GM18907 (cell line): ENCODE measurements at regions not wholly inside any gene's neighbourhood (a gene's known extent, or its start where the extent isn't known, plus 50 kb on each side); places are given as distances from the start of the nearest gene placed in this dataset.
"Not testable (repeated sequence)": the region's sequence is repeated elsewhere in the genome, so short reads cannot be mapped to it uniquely, and the experiment has no call there.

Experiments used
- ATAC-seq: cut with Tn5 transposase; IDR thresholded peaks from one replicate; pipeline ENCODE4 v1.9.1; 2021; ENCODE audit warnings: mild to moderate bottlenecking, moderate library complexity; ENCODE audit not compliant: unreplicated experiment

GRCh38 chr5:36778336-36778735, 98.2 kb upstream of the NIPBL start:
- ATAC-seq = no peak

- not testable (repeated sequence) for ATAC-seq
Observed at GRCh38 chr5:36782612-36783011, 94.0 kb upstream of the NIPBL start.

- no peak for ATAC-seq
Observed at GRCh38 chr5:36786448-36787012, 90.0 kb upstream of the NIPBL start.

GRCh38 chr5:36787365-36788093, 89.0 kb upstream of the NIPBL start:
- no peak for ATAC-seq

GRCh38 chr5:36790847-36791246, 85.7 kb upstream of the NIPBL start:
- ATAC-seq = no peak

GRCh38 chr5:36792560-36793180, 83.9 kb upstream of the NIPBL start:
- ATAC-seq = no peak

GRCh38 chr5:36795366-36795765, 81.2 kb upstream of the NIPBL start:
- no peak for ATAC-seq

- ATAC-seq = no peak
Observed at GRCh38 chr5:36796155-36796554, 80.4 kb upstream of the NIPBL start.

GRCh38 chr5:36801523-36801922, 75.0 kb upstream of the NIPBL start:
- no peak for ATAC-seq

- ATAC-seq = no peak
Observed at GRCh38 chr5:36802187-36802586, 74.4 kb upstream of the NIPBL start.

- not testable (repeated sequence) for ATAC-seq
Observed at GRCh38 chr5:36813249-36813648, 63.3 kb upstream of the NIPBL start.

- no peak for ATAC-seq
Observed at GRCh38 chr5:36815871-36816270, 60.7 kb upstream of the NIPBL start.

GRCh38 chr5:36820900-36821299, 55.7 kb upstream of the NIPBL start:
- no peak for ATAC-seq

- ATAC-seq = no peak
Observed at GRCh38 chr5:36826694-36827093, 49.9 kb upstream of the NIPBL start.
